Cardiac septum (tissue), 1 donor: ENCODE measurements at regions not wholly inside any gene's neighbourhood (a gene's known extent, or its start where the extent isn't known, plus 50 kb on each side); places are given as distances from the start of the nearest gene placed in this dataset.

Experiments used
- DNase-seq: peaks from one replicate; pipeline ENCODE4 v3.0.0-alpha.2; 2020; ENCODE audit warnings: low spot score
- intact Hi-C: fragments of 100-400 bp; cut with DNase I; formaldehyde crosslinking; loops from one replicate; pipeline ENCODE4 v1.14.0; 2022
- donor health status: DM: no; HTN: no; CAD: no.

- no peak for DNase-seq
- intact Hi-C loops: no loop called here
Measured at GRCh38 chr2:122999821-123000220, 1025.3 kb upstream of the CNTNAP5 start.

- intact Hi-C loops: no loop called here
Measured at GRCh38 chr2:123002660-123003248, 1022.3 kb upstream of the CNTNAP5 start.

GRCh38 chr2:123015186-123015585 lies 1009.9 kb upstream of the CNTNAP5 start:
- intact Hi-C loops: no loop called here

More at GRCh38 chr2:123002660-123003248, 1022.3 kb upstream of the CNTNAP5 start:
- no peak for DNase-seq

GRCh38 chr2:123035541-123035940 lies 989.5 kb upstream of the CNTNAP5 start:
- no peak for DNase-seq
- intact Hi-C loops: no loop called here

More at GRCh38 chr2:123015186-123015585, 1009.9 kb upstream of the CNTNAP5 start:
- no peak for DNase-seq

- intact Hi-C loops: no loop called here
- no peak for DNase-seq
Measured at GRCh38 chr2:123036300-123036699, 988.8 kb upstream of the CNTNAP5 start.

DNA sequence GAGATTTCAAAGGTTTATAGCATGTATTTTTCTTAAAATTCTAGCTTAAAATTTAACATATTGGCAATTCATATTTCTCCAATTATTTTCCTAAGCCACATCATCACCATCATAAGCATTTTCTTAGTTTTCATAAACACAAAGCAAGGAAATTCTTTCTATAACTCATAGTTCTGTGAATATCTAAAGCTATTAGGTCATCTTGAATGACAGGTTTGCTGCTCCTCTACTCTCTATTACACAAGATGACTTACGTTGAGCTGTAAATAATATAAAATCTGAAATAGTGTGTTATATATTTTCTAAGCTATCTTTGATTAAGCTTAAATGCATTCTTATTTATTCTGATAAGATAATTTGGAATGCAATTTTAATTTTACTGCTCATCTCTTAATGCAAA lies 984.6 kb upstream of the CNTNAP5 start:
- no peak for DNase-seq
- intact Hi-C loops: no loop called here

- intact Hi-C loops: no loop called here
- DNase-seq: no peak
Measured at GRCh38 chr2:123043458-123043857, 981.6 kb upstream of the CNTNAP5 start.

GRCh38 chr2:123045713-123046112 lies 979.4 kb upstream of the CNTNAP5 start:
- DNase-seq: no peak
- intact Hi-C loops: no loop called here

- no peak for DNase-seq
- intact Hi-C loops: no loop called here
Measured at GRCh38 chr2:123047186-123047585, 977.9 kb upstream of the CNTNAP5 start.

DNA sequence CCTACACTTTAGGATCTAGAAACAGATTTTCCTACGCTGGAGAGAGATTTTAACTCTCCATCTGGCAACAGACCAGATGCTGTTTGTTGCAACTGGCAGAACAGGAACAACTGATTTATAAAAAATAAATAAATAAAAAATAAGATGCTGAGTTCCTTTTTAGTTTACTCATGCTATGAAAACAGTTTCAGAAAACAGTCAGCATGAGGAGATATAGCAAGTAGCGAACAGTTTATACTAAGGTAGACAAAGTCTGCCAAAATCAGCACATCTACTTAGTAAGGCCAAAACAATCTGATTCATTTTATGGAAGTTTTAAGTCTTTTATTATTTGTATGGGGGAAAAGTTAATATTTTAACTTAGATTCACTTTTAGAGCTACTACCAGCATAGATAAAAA lies 974.0 kb upstream of the CNTNAP5 start:
- DNase-seq: no peak
- intact Hi-C loops: no loop called here

- intact Hi-C loops: no loop called here
- DNase-seq: no peak
Measured at GRCh38 chr2:123061534-123061933, 963.6 kb upstream of the CNTNAP5 start.

GRCh38 chr2:123073371-123073770 lies 951.7 kb upstream of the CNTNAP5 start:
- no peak for DNase-seq
- intact Hi-C loops: no loop called here

DNA sequence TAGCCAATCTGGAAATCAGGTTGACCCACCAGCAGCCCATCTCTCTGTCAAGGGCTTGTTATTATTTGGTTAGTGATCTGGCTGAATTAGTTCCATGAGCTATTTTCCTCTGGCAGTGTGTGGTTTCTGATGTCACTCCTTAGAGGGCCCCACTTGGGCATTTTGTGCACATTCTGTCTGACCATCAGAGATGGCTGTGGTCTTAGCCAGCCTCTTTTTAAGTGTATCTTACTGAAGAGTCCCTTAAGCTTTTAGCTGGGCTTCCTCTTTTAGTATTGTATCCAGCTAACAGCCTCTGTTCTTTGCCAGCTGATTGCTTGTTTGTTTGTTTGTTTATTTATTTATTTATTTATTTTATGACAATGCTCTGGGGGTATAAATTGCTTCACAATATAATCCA lies 951.1 kb upstream of the CNTNAP5 start:
- intact Hi-C loops: no loop called here
- DNase-seq: no peak

- intact Hi-C loops: no loop called here
- DNase-seq: no peak
Measured at GRCh38 chr2:123077101-123077500, 948.0 kb upstream of the CNTNAP5 start.

- intact Hi-C loops: no loop called here
- no peak for DNase-seq
Measured at GRCh38 chr2:123080331-123080730, 944.8 kb upstream of the CNTNAP5 start.

- DNase-seq: no peak
- intact Hi-C loops: no loop called here
Measured at GRCh38 chr2:123085484-123085883, 939.6 kb upstream of the CNTNAP5 start.

DNA sequence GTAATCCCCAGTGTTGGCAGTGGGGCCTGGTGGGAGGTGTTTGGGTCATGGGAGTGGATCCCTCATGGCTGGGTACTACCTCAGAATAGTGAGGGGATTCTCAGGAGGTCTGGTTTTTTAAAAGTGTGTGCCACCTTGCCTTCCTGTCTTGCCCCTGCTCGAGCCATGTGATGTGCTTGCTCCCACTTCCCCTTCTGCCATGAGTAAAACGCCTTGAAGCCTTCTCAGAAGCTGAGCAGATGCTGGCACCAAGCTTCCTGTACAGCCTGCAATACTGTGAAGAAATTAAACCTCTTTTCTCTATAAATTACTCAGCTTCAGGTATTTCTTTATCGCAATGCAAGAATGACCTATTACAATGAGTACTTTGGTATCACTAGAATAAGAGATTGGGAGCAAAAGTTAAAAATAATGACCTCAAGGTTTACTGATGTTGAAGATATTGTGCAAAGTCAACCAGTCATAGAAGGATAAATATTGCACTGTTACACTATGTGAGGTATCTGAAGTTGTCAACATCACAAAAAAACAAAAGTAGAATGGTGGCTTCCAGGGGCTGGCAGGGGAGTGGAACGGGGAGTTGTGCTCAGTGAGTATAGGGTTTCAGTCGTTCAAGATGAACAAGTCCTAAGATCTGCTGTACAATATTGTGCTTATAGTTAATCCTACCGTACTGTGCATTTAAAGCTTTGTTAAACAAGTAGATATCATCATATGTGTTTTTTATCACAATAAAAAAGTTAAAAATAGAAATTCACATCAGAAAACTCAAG lies 938.3 kb upstream of the CNTNAP5 start:
- intact Hi-C loops: no loop called here

GRCh38 chr2:123091471-123091870 lies 933.6 kb upstream of the CNTNAP5 start:
- intact Hi-C loops: no loop called here
- DNase-seq: no peak

More for the DNA sequence above, 938.3 kb upstream of the CNTNAP5 start:
- DNase-seq: no peak

- intact Hi-C loops: no loop called here
- DNase-seq: no peak
Measured at GRCh38 chr2:123093199-123093598, 931.9 kb upstream of the CNTNAP5 start.

- intact Hi-C loops: no loop called here
- no peak for DNase-seq
Measured at GRCh38 chr2:123095219-123095835, 929.8 kb upstream of the CNTNAP5 start.

DNA sequence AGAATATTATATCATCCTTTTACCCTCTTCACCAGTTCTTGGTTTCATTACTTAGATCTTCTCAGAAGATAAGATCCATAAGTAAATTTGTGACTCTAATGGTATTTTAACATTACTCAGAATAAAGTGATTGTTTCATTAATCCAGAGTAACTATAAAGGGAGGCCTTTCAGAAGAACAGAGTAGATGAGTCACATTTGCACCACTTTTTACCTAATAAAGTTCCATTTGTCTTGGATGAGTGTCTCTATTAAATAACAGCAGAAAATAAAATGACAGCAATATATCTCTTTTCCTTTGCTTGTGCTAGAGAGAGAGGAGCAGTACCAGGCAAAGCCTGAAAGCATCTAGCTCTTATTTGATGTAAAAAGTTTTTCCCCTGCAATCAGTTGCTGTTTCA lies 926.5 kb upstream of the CNTNAP5 start:
- intact Hi-C loops: no loop called here

More for the DNA sequence above, 926.5 kb upstream of the CNTNAP5 start:
- DNase-seq: no peak
